WERI-Rb-1 (cell line): ENCODE measurements at regions not wholly inside any gene's neighbourhood (a gene's known extent, or its start where the extent isn't known, plus 50 kb on each side); places are given as distances from the start of the nearest gene placed in this dataset.

Experiments
- DNase-seq: peaks from one replicate; pipeline ENCODE4 v3.0.0-alpha.2; 2020
- H3K27ac ChIP-seq: fragments of 250-450 bp; sonication (Bioruptor Pico); 2 replicates; pipeline ENCODE4 v1.5.1; 2020; ENCODE audit warnings: mild to moderate bottlenecking, moderate library complexity
- H3K27me3 ChIP-seq: fragments of 250-450 bp; sonication (Bioruptor Pico); 2 replicates; pipeline ENCODE4 v1.5.1; 2021; ENCODE audit warnings: mild to moderate bottlenecking, low read depth, moderate library complexity; ENCODE audit not compliant: insufficient read depth, severe bottlenecking
- H3K36me3 ChIP-seq: fragments of 250-450 bp; sonication (Bioruptor Pico); 2 replicates; pipeline ENCODE4 v1.5.1; 2020; ENCODE audit warnings: mild to moderate bottlenecking, moderate library complexity
- H3K4me3 ChIP-seq: 2 replicates; pipeline ENCODE4 v1.5.1; 2011; ENCODE audit warnings: low read depth, mild to moderate bottlenecking, control low read depth, low read length
- H3K9me3 ChIP-seq: fragments of 250-450 bp; sonication (Bioruptor Pico); 2 replicates; pipeline ENCODE4 v1.5.1; 2021; ENCODE audit warnings: mild to moderate bottlenecking, moderate library complexity; ENCODE audit not compliant: severe bottlenecking
- TF ChIP-seq, protein P1 (sequence below): IDR thresholded peaks from 2 replicates; pipeline ENCODE4 v1.5.1; 2011; ENCODE audit warnings: low read depth, mild to moderate bottlenecking, control low read depth, inconsistent platforms, low read length

DNA sequence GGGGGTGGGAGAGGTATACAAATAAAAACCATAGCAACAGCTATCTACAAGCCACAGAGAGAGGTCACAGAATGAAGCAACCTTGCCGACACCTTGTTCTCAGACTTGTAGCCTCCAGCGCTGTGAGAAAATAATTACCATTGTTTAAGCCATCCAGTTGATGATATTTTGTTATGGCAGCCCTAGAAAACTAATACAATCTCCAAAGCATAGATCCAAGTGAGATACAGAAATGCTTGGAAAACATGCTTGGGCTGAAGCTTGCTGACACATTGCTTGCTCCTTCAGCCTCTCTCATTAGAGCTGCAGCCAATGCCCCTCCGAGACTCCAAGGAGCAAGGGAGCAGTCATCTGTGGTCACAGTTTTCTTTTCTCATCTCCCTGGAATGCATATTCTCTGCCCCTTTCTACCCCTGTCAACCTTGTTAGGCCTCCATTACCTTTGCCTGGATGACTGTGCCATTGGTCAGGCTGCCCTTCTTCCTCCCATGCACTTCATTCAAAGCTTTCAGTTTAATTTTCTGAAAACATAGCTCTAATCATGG is 401.4 kb upstream of the KLF4 start:
- TF ChIP-seq, protein P1, sequence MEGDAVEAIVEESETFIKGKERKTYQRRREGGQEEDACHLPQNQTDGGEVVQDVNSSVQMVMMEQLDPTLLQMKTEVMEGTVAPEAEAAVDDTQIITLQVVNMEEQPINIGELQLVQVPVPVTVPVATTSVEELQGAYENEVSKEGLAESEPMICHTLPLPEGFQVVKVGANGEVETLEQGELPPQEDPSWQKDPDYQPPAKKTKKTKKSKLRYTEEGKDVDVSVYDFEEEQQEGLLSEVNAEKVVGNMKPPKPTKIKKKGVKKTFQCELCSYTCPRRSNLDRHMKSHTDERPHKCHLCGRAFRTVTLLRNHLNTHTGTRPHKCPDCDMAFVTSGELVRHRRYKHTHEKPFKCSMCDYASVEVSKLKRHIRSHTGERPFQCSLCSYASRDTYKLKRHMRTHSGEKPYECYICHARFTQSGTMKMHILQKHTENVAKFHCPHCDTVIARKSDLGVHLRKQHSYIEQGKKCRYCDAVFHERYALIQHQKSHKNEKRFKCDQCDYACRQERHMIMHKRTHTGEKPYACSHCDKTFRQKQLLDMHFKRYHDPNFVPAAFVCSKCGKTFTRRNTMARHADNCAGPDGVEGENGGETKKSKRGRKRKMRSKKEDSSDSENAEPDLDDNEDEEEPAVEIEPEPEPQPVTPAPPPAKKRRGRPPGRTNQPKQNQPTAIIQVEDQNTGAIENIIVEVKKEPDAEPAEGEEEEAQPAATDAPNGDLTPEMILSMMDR: no peak
- DNase-seq: no peak

DNA sequence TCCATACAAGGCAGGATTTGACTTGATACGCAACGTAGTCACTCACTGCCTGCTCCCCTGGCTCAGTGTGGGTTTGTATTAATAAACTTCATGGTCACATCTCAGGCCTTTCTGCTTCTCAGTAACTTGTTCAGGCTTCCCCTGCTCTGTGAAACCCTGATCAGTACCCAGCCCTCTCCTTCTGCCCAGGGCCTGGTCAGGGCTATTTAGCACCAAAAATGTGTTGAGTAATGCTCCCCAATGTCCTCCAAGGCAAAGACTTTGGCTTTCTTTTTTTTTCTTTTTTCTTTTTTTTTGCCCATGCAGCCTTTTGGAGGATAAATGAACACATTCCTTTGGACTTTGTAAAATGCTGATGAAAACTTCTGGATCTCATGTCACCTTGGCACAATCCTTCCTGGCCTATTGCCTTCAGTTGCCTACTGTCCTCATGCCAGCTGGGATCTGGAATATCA is 399.2 kb upstream of the KLF4 start:
- no peak for DNase-seq
- Histone ChIP-seq H3K4me3 (no peak overlapping the region), H3K36me3 (no peaks in the 10 kb centered on the region), H3K9me3 (peaks cover 13% of the 10 kb centered on the region), H3K27ac (no peak overlapping the region), H3K27me3 (peaks cover 76% of the 10 kb centered on the region)
- TF ChIP-seq, protein P1: no peak

More for the DNA sequence above, 401.4 kb upstream of the KLF4 start:
- H3K27me3 ChIP-seq: peaks cover 70% of the 10 kb centered on the region
- H3K36me3 ChIP-seq: no peaks in the 10 kb centered on the region
- peaks cover 13% of the 10 kb centered on the region for H3K9me3 ChIP-seq
- no peak overlapping the region for H3K4me3 ChIP-seq
- no peak overlapping the region for H3K27ac ChIP-seq

DNA sequence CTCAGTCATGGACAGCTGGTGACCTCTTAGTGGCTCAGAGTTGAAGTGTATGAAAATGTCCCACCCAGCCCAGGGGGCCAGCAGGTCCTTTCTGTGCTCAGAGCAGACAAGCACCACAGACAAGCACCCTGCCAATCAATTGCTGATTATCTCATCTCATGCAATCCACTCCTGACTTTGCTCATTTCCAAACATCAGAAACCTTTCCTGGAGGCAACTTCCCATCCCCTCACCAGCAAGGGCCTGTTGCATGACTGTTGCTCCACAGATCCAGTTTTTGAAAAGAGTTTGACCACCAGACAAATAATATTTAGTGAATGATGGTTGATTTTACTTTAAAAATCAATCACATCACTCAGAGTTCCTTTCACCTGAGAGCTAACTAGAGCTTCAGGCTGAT is 397.3 kb upstream of the KLF4 start:
- no peaks in the 10 kb centered on the region for H3K36me3 ChIP-seq
- no peak overlapping the region for H3K4me3 ChIP-seq
- H3K27me3 ChIP-seq: peaks cover 81% of the 10 kb centered on the region
- H3K9me3 ChIP-seq: peaks cover 13% of the 10 kb centered on the region
- TF ChIP-seq, protein P1: no peak
- DNase-seq: no peak
- no peak overlapping the region for H3K27ac ChIP-seq

DNA sequence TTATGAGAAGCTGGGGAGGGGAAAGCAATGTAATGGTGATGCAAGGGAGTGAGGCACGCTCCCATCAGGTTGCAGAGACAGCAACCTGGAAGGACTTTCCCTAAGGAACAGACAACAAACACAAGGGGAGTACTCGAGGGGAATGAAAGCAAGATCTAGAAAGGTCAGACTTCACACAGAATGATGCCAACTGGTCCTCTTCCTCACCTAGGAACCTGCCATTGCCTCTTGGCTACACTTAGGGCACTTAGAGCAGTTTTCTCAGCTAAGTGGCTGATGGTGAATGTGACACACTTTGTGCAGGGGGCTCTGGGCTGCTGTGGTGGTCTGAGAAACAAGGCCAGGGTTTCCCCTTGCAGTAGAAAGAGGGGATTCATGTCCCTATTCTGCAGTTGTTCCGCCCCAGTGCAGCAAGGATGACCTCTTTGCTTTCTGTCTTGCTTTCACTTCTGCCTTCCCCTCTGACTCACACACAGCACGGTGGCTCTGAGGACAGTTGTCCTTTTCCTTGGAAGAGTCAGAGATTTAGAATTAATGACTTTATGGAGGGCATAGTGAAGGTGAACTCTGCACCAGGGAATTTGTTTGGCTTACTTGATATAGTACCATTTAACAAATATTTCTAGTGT is 394.0 kb upstream of the KLF4 start:
- DNase-seq: no peak
- TF ChIP-seq, protein P1: no peak
- H3K36me3 ChIP-seq: no peaks in the 10 kb centered on the region
- H3K27me3 ChIP-seq: peaks cover 82% of the 10 kb centered on the region
- H3K4me3 ChIP-seq: no peak overlapping the region
- peaks cover 3% of the 10 kb centered on the region for H3K9me3 ChIP-seq
- no peak overlapping the region for H3K27ac ChIP-seq

DNA sequence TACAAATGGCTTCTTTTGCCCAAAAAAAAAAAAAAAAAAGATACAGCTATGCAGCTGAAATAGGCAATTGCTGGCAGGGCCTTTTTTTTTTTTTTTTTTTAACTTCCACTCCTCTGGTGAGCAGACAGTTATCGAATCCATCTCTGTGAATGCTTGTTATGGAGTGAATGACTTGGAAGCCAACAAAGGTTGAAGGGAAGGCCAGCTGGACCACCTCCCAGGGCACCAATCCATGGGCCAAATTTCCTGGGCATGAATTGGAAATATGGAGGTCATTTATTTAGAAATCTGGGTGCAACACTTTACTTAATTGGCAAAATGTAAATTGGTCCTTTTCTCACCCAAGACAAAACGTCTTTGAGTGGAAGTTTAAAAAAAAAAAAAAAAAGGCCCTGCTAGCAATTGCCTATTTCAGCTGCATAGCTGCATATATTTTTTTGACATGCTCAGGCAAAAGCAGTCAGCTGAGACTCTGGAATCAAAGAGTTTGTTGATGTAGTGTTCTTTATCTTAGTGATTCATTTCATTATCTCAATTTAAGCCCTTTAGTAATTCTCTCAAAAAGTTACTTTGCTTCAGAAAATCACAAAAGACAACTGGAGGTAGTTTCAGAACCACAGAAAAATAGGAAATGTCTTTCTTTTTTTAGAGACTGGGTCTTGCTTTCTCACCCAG is 392.2 kb upstream of the KLF4 start:
- DNase-seq: no peak
- Histone ChIP-seq H3K27me3 (peaks cover 72% of the 10 kb centered on the region), H3K4me3 (no peak overlapping the region), H3K27ac (no peak overlapping the region), H3K36me3 (no peaks in the 10 kb centered on the region), H3K9me3 (no peaks in the 10 kb centered on the region)
- TF ChIP-seq, protein P1: no peak
